ENCODE measurements at regions not wholly inside any gene's neighbourhood (a gene's known extent, or its start where the extent isn't known, plus 50 kb on each side); places are given as distances from the start of the nearest gene placed in this dataset.

DNA sequence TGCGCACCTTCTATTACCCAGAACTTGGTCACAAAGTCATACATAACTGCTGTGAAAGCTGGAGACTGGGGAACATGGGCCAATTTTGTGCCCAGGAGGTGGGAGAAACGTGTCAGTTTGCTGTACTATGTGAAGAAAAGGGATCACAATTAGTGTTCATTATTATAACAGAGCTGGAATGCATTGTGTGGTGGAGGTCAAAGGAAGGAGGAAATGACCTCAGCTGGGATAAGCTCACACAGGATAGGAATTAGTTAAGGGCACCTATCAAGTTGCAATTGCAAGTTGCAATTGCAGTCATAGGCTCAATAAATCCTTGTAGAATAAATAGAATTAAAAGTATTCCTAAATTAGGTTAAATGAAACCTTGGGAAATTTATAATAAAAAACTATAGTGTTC, 103.9 kb upstream of the OBI1 start:
- TF ChIP-seq CTCF (IDR thresholded peaks at IDR 0.05): no peak
- TF ChIP-seq POLR2A (IDR thresholded peaks at IDR 0.05): no peak
